Upper lobe of left lung (tissue), 6 donors: ENCODE measurements at regions not wholly inside any gene's neighbourhood (a gene's known extent, or its start where the extent isn't known, plus 50 kb on each side); places are given as distances from the start of the nearest gene placed in this dataset.

Experiments used
- ATAC-seq, 2 donors: fragments of 200-7000 bp; cut with Tn5 transposase; one replicate each; pipeline ENCODE4 v1.9.1; 2022; ENCODE audit warnings: mild to moderate bottlenecking in 2 of 2, moderate library complexity in 2 of 2; ENCODE audit not compliant: low FRiP score in 2 of 2
- DNase-seq, 2 donors: peaks; one replicate each; pipeline ENCODE4 v3.0.0-alpha.2; 2019 to 2020
- H3K27ac ChIP-seq, 4 donors: fragments of 200-600 bp; sonication (generic); one replicate each; pipeline ENCODE4 v1.5.1; 2016 to 2019
- H3K27me3 ChIP-seq, 4 donors: fragments of 200-600 bp; sonication (generic); one replicate each; pipeline ENCODE4 v1.5.1; 2017 to 2019
- H3K36me3 ChIP-seq, 4 donors: fragments of 200-600 bp; sonication (generic); one replicate each; pipeline ENCODE4 v1.5.1; 2016 to 2019
- H3K4me1 ChIP-seq, 4 donors: fragments of 200-600 bp; sonication (generic); one replicate each; pipeline ENCODE4 v1.5.1; 2018 to 2019
- H3K4me3 ChIP-seq, 4 donors: fragments of 200-600 bp; sonication (generic); one replicate each; pipeline ENCODE4 v1.5.1; 2017 to 2019; ENCODE audit warnings: mild to moderate bottlenecking in 2 of 4, moderate library complexity in 1 of 4
- H3K9me3 ChIP-seq, 4 donors: fragments of 200-600 bp; sonication (generic); one replicate each; pipeline ENCODE4 v1.5.1; 2018 to 2019
- EP300 ChIP-seq, 4 donors: sonication (generic); formaldehyde crosslinking; IDR thresholded peaks; one replicate each; pipeline ENCODE4 v1.5.1; 2017; ENCODE audit warnings: antibody characterized with exemption in 4 of 4, control low read depth in 2 of 4
- POLR2A ChIP-seq, 4 donors: fragments of 450-650 bp; IDR thresholded peaks; one replicate each; pipeline ENCODE4 v1.5.1; 2016 to 2017; ENCODE audit warnings: antibody characterized with exemption in 4 of 4, mild to moderate bottlenecking in 2 of 4
- POLR2AphosphoS5 ChIP-seq, 2 donors: sonication (generic); formaldehyde crosslinking; IDR thresholded peaks; one replicate each; pipeline ENCODE4 v1.5.1; 2017; ENCODE audit warnings: antibody characterized with exemption in 2 of 2
- WGBS, 2 donors: methylation state at CpG; one replicate each; pipeline ENCODE4 v1.1.5; 2017 to 2018; 5-methylcytosine and 5-hydroxymethylcytosine counted together
- TF ChIP-seq, protein P1 (sequence below), 6 experiments: fragments of 450-650 bp in 4 of 6; fragments of 200-600 bp in 2 of 6; sonication (generic) in 2 of 6; IDR thresholded peaks; one replicate each; pipeline ENCODE4 v1.5.1; 2016 to 2019; ENCODE audit warnings: antibody characterized with exemption in 6 of 6
- donor health status: DM: no; HTN: no; CAD: no; lungs with moderate emphysema.
- donor health status: DM: no; HTN: yes; CAD: no; lungs with severe emphysema.

GRCh38 chr14:97416550-97416949 lies 619.4 kb downstream of the VRK1 start:
- ATAC-seq (no peak), DNase-seq (no peak)
- H3K4me1 ChIP-seq, result peaks cover 0 to 6% (median 1%) of the 10 kb centered on the region in 4 donors
- 91% methylated on average over 5 of the region's 5 CpGs for WGBS, 2 donors
- no peak for TF ChIP-seq POLR2AphosphoS5 (IDR thresholded peaks at IDR 0.05)
- peaks cover 0 to 8% (median 0%) of the 10 kb centered on the region in 4 donors for H3K27me3 ChIP-seq
- H3K9me3 ChIP-seq, result no peaks in the 10 kb centered on the region
- no peaks in the 10 kb centered on the region for H3K36me3 ChIP-seq
- H3K4me3 ChIP-seq, result no peak overlapping the region
- H3K27ac ChIP-seq, result no peak overlapping the region

DNA sequence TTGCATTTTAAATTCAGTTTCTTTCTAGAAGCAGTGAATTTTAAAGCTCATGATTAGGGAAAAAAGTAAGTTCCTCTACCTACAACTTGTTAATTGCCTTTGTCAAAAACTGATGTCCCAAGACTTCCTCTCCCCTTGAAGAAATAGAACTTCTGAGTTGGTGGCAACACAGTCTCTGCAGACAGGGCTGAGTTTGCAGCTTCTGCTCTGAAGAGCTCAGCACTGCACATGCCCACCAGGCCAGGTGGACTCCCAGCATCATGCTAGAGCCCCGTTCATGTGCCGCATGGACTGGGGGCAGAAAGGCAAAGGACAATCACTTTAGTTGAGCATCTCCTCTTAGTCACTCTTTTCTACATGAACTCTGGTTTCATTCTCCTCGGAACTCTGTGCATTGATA lies 620.1 kb downstream of the VRK1 start:
- TF ChIP-seq POLR2AphosphoS5 (IDR thresholded peaks at IDR 0.05), result no peak
- TF ChIP-seq, protein P1, sequence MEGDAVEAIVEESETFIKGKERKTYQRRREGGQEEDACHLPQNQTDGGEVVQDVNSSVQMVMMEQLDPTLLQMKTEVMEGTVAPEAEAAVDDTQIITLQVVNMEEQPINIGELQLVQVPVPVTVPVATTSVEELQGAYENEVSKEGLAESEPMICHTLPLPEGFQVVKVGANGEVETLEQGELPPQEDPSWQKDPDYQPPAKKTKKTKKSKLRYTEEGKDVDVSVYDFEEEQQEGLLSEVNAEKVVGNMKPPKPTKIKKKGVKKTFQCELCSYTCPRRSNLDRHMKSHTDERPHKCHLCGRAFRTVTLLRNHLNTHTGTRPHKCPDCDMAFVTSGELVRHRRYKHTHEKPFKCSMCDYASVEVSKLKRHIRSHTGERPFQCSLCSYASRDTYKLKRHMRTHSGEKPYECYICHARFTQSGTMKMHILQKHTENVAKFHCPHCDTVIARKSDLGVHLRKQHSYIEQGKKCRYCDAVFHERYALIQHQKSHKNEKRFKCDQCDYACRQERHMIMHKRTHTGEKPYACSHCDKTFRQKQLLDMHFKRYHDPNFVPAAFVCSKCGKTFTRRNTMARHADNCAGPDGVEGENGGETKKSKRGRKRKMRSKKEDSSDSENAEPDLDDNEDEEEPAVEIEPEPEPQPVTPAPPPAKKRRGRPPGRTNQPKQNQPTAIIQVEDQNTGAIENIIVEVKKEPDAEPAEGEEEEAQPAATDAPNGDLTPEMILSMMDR (IDR thresholded peaks at IDR 0.05), result no peak
- TF ChIP-seq POLR2A (IDR thresholded peaks at IDR 0.05), result no peak
- TF ChIP-seq EP300 (IDR thresholded peaks at IDR 0.05), result no peak
- H3K27ac ChIP-seq, result no peak overlapping the region
- WGBS, 2 donors, result 92 to 95% methylated on average over 3 of the region's 3 CpGs
- H3K4me3 ChIP-seq, result no peak overlapping the region
- no peaks in the 10 kb centered on the region for H3K36me3 ChIP-seq
- peaks cover 0 to 6% (median 1%) of the 10 kb centered on the region in 4 donors for H3K4me1 ChIP-seq
- H3K9me3 ChIP-seq, result no peaks in the 10 kb centered on the region
- peaks cover 0 to 5% (median 0%) of the 10 kb centered on the region in 4 donors for H3K27me3 ChIP-seq
- DNase-seq (no peak), ATAC-seq (no peak)

DNA sequence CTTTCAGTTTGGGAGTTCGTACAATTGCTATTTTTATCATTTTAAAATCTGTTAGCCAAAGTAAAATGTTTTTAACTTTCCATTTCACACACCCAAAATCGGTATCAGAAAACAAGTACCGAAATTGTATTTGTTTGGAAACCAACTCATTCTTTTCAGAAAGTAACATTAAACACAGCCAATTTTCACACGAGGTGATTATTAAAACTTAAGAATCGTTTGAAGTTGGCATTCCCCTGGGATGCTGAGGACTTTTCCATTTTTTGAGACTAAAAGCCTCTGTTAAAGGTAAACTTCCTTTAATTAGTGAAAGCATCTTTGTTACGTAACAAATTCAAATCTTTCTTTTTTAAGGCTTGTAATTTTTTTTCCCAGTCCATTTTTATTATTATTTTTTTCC lies 623.0 kb downstream of the VRK1 start:
- H3K4me1 ChIP-seq, result no peaks in the 10 kb centered on the region
- DNase-seq (no peak), ATAC-seq (no peak)

DNA sequence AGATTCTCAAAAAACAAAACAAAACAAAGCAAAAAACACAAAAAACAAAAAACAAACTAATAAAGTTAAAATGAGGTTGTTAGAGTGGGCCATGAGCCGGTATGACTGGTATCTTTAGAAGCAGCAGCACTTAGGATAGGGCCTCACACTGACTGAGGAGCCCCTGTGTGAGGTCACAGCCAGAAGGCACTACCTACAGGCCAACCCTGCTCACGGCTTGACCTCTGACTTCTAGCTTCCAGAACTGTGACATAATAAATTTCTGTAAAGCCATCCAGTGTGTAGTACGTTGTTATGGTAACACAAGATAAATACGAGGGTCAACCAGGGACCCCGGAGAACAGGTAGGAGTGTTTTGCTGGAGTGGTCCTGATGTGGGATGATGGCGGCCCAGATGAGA lies 629.6 kb downstream of the VRK1 start:
- no peak for DNase-seq
- no peak for TF ChIP-seq EP300 (IDR thresholded peaks at IDR 0.05)
- TF ChIP-seq POLR2AphosphoS5 (IDR thresholded peaks at IDR 0.05), result no peak
- TF ChIP-seq, protein P1 (IDR thresholded peaks at IDR 0.05), result no peak
- TF ChIP-seq POLR2A (IDR thresholded peaks at IDR 0.05), result no peak
- no peaks in the 10 kb centered on the region for H3K4me1 ChIP-seq
- no peaks in the 10 kb centered on the region for H3K27me3 ChIP-seq
- no peak for ATAC-seq
- WGBS, 2 donors, result 58 to 81% methylated on average over 6 of the region's 6 CpGs
- no peaks in the 10 kb centered on the region for H3K9me3 ChIP-seq
- H3K27ac ChIP-seq, result no peak overlapping the region
- H3K4me3 ChIP-seq, result no peak overlapping the region
- no peaks in the 10 kb centered on the region for H3K36me3 ChIP-seq

More for the DNA sequence above, 623.0 kb downstream of the VRK1 start:
- H3K9me3 ChIP-seq, result no peaks in the 10 kb centered on the region
- 81 to 82% methylated on average over 6 of the region's 6 CpGs for WGBS, 2 donors
- H3K4me3 ChIP-seq, result no peak overlapping the region
- H3K27me3 ChIP-seq, result no peaks in the 10 kb centered on the region
- H3K27ac ChIP-seq, result no peak overlapping the region
- no peaks in the 10 kb centered on the region for H3K36me3 ChIP-seq
- TF ChIP-seq POLR2AphosphoS5 (IDR thresholded peaks at IDR 0.05) (no peak), EP300 (IDR thresholded peaks at IDR 0.05) (no peak), POLR2A (IDR thresholded peaks at IDR 0.05) (no peak)
- TF ChIP-seq, protein P1 (IDR thresholded peaks at IDR 0.05), result no peak

DNA sequence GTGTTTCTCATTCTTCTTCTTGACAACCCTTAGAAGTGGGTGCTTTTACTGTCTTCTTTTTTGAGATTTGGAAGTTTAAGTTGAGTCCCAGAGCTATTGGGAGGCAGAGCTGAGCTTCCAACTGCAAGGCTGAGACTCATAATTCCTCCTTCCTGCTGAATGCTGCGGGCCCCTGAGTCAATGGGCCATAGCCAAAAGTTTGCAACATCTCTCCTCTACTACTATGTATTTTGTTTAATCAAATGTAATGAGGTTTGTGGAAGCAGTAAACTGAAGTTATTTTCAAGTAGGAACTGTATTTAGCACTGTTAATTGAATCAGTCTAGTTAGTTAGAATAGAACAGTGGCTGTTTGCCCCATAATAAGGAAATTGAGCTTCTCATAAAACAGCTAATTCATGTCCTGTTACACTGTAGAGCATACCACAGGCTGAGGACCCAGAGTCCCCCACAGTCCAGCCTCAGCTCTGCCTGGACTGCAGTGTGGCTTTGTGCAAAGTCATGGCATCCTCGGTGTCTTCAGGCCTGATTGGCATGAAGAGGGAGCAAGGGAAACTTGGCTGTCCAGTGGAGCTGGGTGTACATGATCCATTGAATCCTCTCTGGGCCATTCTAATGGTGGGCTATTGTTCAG lies 631.7 kb downstream of the VRK1 start:
- no peaks in the 10 kb centered on the region for H3K9me3 ChIP-seq
- WGBS, 2 donors, result 39 to 71% methylated on average over 1 to 2 of the region's 2 CpGs
- ATAC-seq, result no peak
- no peak for DNase-seq
- no peaks in the 10 kb centered on the region for H3K27me3 ChIP-seq
- H3K36me3 ChIP-seq, result no peaks in the 10 kb centered on the region
- TF ChIP-seq POLR2AphosphoS5 (IDR thresholded peaks at IDR 0.05) (no peak), EP300 (IDR thresholded peaks at IDR 0.05) (no peak)
- TF ChIP-seq, protein P1 (IDR thresholded peaks at IDR 0.05), result no peak
- H3K27ac ChIP-seq, result no peak overlapping the region
- H3K4me3 ChIP-seq, result no peak overlapping the region
- H3K4me1 ChIP-seq, result no peaks in the 10 kb centered on the region
